ENCODE measurements at regions not wholly inside any gene's neighbourhood (a gene's known extent, or its start where the extent isn't known, plus 50 kb on each side); places are given as distances from the start of the nearest gene placed in this dataset.

- TF ChIP-seq PTRF (tag; IDR thresholded peaks at IDR 0.05) (0 out of 2 replicates have a peak, but pooled peaks have one; percentile 40), ZNF592 (IDR thresholded peaks at IDR 0.05) (peak; percentile 62; the same call in 1 of the 2 replicates), ZNF280A (IDR thresholded peaks at IDR 0.05; ENCODE audit: low read depth, partially characterized antibody) (peak; percentile 58), ZNF197 (CRISPR knock-in tag; IDR thresholded peaks at IDR 0.05; ENCODE audit: low read depth) (no peak), MAFG (tag; conservative IDR thresholded peaks at IDR 0.05) (peak; percentile 18; the same call in 1 of the 2 replicates), HNRNPL (IDR thresholded peaks at IDR 0.05; ENCODE audit: low read depth, low read length) (no peak), MAFF (IDR thresholded peaks at IDR 0.05; ENCODE audit: low read length) (peak; percentile 31; the same call in 1 of the 2 replicates)
Observed at GRCh38 chr18:8910186-8910822, 192.2 kb upstream of the NDUFV2 start (continued).

Measured in K562 (cell line).